ENCODE measurements at regions not wholly inside any gene's neighbourhood (a gene's known extent, or its start where the extent isn't known, plus 50 kb on each side); places are given as distances from the start of the nearest gene placed in this dataset.

DNA sequence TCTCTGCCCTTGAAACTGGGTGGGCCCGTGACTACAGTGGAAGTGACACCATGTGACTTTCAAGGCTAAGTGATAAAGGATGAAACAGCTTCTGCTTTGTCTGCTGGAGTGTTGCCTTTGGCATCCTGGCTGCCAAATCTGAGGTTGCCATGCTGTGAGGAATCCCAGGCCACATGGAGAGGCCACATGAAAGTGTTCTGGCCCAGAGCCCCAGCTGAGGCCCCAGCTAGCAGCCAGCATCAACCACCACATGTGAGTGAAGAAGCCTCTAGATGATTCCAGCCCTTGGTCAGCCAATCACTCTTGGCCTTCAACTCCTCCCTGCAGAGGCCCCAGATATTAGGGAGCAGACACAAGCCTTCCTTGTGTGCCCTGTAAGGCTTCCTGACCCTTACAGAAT is 94.4 kb upstream of the BCOR start:
- TF ChIP-seq SETDB1 (CRISPR knock-in tag; IDR thresholded peaks at IDR 0.05; ENCODE audit: borderline replicate concordance) (no peak), ZNF282 (IDR thresholded peaks at IDR 0.05; ENCODE audit: partially characterized antibody) (no peak), MAFK (conservative IDR thresholded peaks at IDR 0.05 in 1 of 2, IDR thresholded peaks at IDR 0.05 in 1 of 2; ENCODE audit: low read length in 2 of 2) (no peak), CREB1 (IDR thresholded peaks at IDR 0.05) (no peak), CREB1 (CRISPR knock-in tag; IDR thresholded peaks at IDR 0.05) (no peak), MTA1 (CRISPR knock-in tag; IDR thresholded peaks at IDR 0.05; ENCODE audit: borderline replicate concordance) (no peak), ZC3H4 (CRISPR knock-in tag; IDR thresholded peaks at IDR 0.05; ENCODE audit: borderline replicate concordance) (no peak), EP300 (IDR thresholded peaks at IDR 0.05; ENCODE audit: low read depth in 2 of 2, low read length in 2 of 2) (no peak), EP300 (CRISPR knock-in tag; IDR thresholded peaks at IDR 0.05; ENCODE audit: borderline replicate concordance) (no peak), ZBTB8A (CRISPR knock-in tag; IDR thresholded peaks at IDR 0.05; ENCODE audit: borderline replicate concordance, low read depth) (no peak), ZNF484 (CRISPR knock-in tag; IDR thresholded peaks at IDR 0.05; ENCODE audit: borderline replicate concordance, low read depth) (no peak)
- TF ChIP-seq, protein P1, sequence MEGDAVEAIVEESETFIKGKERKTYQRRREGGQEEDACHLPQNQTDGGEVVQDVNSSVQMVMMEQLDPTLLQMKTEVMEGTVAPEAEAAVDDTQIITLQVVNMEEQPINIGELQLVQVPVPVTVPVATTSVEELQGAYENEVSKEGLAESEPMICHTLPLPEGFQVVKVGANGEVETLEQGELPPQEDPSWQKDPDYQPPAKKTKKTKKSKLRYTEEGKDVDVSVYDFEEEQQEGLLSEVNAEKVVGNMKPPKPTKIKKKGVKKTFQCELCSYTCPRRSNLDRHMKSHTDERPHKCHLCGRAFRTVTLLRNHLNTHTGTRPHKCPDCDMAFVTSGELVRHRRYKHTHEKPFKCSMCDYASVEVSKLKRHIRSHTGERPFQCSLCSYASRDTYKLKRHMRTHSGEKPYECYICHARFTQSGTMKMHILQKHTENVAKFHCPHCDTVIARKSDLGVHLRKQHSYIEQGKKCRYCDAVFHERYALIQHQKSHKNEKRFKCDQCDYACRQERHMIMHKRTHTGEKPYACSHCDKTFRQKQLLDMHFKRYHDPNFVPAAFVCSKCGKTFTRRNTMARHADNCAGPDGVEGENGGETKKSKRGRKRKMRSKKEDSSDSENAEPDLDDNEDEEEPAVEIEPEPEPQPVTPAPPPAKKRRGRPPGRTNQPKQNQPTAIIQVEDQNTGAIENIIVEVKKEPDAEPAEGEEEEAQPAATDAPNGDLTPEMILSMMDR (CRISPR knock-in tag; IDR thresholded peaks at IDR 0.05) = no peak
- TF ChIP-seq, protein P2, sequence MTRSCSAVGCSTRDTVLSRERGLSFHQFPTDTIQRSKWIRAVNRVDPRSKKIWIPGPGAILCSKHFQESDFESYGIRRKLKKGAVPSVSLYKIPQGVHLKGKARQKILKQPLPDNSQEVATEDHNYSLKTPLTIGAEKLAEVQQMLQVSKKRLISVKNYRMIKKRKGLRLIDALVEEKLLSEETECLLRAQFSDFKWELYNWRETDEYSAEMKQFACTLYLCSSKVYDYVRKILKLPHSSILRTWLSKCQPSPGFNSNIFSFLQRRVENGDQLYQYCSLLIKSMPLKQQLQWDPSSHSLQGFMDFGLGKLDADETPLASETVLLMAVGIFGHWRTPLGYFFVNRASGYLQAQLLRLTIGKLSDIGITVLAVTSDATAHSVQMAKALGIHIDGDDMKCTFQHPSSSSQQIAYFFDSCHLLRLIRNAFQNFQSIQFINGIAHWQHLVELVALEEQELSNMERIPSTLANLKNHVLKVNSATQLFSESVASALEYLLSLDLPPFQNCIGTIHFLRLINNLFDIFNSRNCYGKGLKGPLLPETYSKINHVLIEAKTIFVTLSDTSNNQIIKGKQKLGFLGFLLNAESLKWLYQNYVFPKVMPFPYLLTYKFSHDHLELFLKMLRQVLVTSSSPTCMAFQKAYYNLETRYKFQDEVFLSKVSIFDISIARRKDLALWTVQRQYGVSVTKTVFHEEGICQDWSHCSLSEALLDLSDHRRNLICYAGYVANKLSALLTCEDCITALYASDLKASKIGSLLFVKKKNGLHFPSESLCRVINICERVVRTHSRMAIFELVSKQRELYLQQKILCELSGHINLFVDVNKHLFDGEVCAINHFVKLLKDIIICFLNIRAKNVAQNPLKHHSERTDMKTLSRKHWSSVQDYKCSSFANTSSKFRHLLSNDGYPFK (CRISPR knock-in tag; IDR thresholded peaks at IDR 0.05; ENCODE audit: borderline replicate concordance) = no peak
- TF ChIP-seq, protein P3, sequence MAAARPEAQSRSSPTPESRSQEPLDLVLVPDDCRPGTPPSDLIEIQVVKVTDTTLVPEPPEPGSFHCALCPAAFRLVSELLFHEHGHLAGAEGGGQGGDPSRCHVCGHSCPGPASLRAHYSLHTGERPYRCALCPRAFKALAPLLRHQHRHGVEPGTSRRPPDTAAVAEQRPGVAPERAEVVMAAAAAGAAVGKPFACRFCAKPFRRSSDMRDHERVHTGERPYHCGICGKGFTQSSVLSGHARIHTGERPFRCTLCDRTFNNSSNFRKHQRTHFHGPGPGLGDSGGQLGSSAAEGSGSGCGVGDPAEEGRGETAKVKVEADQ (CRISPR knock-in tag; IDR thresholded peaks at IDR 0.05; ENCODE audit: borderline replicate concordance) = no peak

All from HepG2 (cell line).